ENCODE measurements at regions not wholly inside any gene's neighbourhood (a gene's known extent, or its start where the extent isn't known, plus 50 kb on each side); places are given as distances from the start of the nearest gene placed in this dataset.

- H3K27me3 ChIP-seq: no peaks in the 10 kb centered on the region
- no peak overlapping the region for H3K4me3 ChIP-seq
- H3K27ac ChIP-seq: no peak overlapping the region
- no peaks in the 10 kb centered on the region for H3K36me3 ChIP-seq
- TF ChIP-seq CTCF (IDR thresholded peaks at IDR 0.05): no peak
- H3K9me3 ChIP-seq: no peaks in the 10 kb centered on the region
- no peaks in the 10 kb centered on the region for H3K4me1 ChIP-seq
- no peak for DNase-seq (ENCODE audit: low spot score in 2 of 2)
- intact Hi-C loops (cut with DNase I): no loop called here
Measured at GRCh38 chr7:156448918-156449317, 191.7 kb upstream of the RNF32 start.

GRCh38 chr7:156446990-156447389 is 193.6 kb upstream of the RNF32 start:
- intact Hi-C loops (cut with DNase I): no loop called here
- no peaks in the 10 kb centered on the region for H3K36me3 ChIP-seq
- no peaks in the 10 kb centered on the region for H3K4me1 ChIP-seq
- no peak for DNase-seq (ENCODE audit: low spot score in 2 of 2)
- H3K4me3 ChIP-seq: no peak overlapping the region
- no peaks in the 10 kb centered on the region for H3K27me3 ChIP-seq
- H3K9me3 ChIP-seq: no peaks in the 10 kb centered on the region
- TF ChIP-seq CTCF (IDR thresholded peaks at IDR 0.05): no peak
- H3K27ac ChIP-seq: no peak overlapping the region

GRCh38 chr7:156445997-156446761 is 194.4 kb upstream of the RNF32 start:
- Histone ChIP-seq H3K27ac (no peak overlapping the region), H3K4me1 (no peaks in the 10 kb centered on the region), H3K9me3 (no peaks in the 10 kb centered on the region), H3K4me3 (no peak overlapping the region), H3K36me3 (no peaks in the 10 kb centered on the region), H3K27me3 (no peaks in the 10 kb centered on the region)
- intact Hi-C loops (cut with DNase I): no loop called here
- no peak for DNase-seq (ENCODE audit: low spot score in 2 of 2)
- TF ChIP-seq CTCF (IDR thresholded peaks at IDR 0.05): no peak

GRCh38 chr7:156442516-156442915 is 198.1 kb upstream of the RNF32 start:
- DNase-seq (ENCODE audit: low spot score in 2 of 2): no peak
- intact Hi-C loops (cut with DNase I): no loop called here
- TF ChIP-seq CTCF (IDR thresholded peaks at IDR 0.05): no peak

GRCh38 chr7:156440456-156440855 is 200.1 kb upstream of the RNF32 start:
- DNase-seq (ENCODE audit: low spot score in 2 of 2): no peak
- intact Hi-C loops (cut with DNase I): no loop called here
- no peak for TF ChIP-seq CTCF (IDR thresholded peaks at IDR 0.05)

More at GRCh38 chr7:156442516-156442915, 198.1 kb upstream of the RNF32 start:
- H3K4me1 ChIP-seq: no peaks in the 10 kb centered on the region
- no peaks in the 10 kb centered on the region for H3K27me3 ChIP-seq
- H3K9me3 ChIP-seq: no peaks in the 10 kb centered on the region
- H3K36me3 ChIP-seq: no peaks in the 10 kb centered on the region
- no peak overlapping the region for H3K27ac ChIP-seq
- H3K4me3 ChIP-seq: no peak overlapping the region

More at GRCh38 chr7:156440456-156440855, 200.1 kb upstream of the RNF32 start:
- Histone ChIP-seq H3K27ac (no peak overlapping the region), H3K4me3 (no peak overlapping the region), H3K36me3 (no peaks in the 10 kb centered on the region), H3K4me1 (no peaks in the 10 kb centered on the region), H3K27me3 (no peaks in the 10 kb centered on the region), H3K9me3 (no peaks in the 10 kb centered on the region)
